ENCODE measurements at regions not wholly inside any gene's neighbourhood (a gene's known extent, or its start where the extent isn't known, plus 50 kb on each side); places are given as distances from the start of the nearest gene placed in this dataset.

DNA sequence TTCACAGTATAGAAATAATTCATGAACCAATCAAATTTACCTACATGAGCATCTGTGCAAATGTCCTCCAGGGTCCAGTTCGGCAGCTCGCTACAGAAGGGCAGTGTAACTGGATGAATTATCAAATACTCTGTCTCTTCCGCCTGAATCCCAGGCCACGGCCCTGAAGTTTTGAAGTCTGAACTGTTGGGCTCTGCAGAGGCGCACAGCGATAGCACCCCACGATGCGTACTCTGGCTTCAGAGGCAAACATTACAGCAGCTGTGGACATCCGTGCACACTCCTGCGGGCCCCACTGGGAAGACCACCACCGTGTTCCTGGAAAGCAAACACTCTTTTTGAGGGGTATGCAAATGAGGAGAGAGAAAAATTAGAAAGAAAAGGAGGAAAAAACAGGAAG lies 259.8 kb upstream of the TCERG1L start:
- TF ChIP-seq, protein P1, sequence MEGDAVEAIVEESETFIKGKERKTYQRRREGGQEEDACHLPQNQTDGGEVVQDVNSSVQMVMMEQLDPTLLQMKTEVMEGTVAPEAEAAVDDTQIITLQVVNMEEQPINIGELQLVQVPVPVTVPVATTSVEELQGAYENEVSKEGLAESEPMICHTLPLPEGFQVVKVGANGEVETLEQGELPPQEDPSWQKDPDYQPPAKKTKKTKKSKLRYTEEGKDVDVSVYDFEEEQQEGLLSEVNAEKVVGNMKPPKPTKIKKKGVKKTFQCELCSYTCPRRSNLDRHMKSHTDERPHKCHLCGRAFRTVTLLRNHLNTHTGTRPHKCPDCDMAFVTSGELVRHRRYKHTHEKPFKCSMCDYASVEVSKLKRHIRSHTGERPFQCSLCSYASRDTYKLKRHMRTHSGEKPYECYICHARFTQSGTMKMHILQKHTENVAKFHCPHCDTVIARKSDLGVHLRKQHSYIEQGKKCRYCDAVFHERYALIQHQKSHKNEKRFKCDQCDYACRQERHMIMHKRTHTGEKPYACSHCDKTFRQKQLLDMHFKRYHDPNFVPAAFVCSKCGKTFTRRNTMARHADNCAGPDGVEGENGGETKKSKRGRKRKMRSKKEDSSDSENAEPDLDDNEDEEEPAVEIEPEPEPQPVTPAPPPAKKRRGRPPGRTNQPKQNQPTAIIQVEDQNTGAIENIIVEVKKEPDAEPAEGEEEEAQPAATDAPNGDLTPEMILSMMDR (IDR thresholded peaks at IDR 0.05), result no peak

DNA sequence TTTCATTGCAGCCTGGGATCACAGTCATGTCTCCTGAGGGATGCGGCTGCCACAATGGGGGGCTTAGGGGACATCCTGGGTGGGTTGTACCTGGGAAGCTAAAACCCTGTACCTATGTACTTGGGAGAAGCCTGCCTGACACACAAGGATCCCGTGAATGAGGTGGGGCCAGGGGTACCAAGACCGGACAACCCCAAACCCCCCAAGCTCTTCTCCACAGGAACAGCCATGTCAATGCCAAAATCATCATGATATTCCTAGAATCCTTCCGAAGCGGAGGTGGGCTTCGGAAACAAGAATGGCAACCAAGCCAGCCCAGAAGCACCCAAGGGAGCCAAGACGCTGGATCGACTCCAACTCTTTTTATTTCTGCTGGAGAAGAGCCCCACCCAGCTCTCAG lies 260.3 kb upstream of the TCERG1L start:
- TF ChIP-seq, protein P1 (IDR thresholded peaks at IDR 0.05), result no peak

DNA sequence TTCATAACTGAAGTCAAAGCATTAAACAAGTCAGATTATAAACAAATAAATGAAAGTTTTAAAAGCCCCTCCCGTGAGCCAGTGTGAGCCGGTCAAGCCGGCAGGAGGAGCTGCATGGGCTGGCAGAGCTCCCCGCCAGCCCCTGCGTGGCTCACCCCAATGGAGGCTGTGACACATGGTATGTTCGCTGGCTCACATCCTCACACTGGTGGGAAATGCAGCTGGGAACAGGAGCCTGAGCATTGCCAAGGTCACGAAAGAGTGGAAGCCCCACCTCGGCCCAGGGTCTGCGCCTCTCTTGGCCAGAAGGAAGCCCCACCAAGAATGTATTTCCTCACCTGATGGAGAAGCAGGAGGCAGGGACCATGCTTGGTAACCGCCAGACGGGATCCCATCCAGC lies 261.7 kb upstream of the TCERG1L start:
- TF ChIP-seq, protein P1 (IDR thresholded peaks at IDR 0.05), result no peak

DNA sequence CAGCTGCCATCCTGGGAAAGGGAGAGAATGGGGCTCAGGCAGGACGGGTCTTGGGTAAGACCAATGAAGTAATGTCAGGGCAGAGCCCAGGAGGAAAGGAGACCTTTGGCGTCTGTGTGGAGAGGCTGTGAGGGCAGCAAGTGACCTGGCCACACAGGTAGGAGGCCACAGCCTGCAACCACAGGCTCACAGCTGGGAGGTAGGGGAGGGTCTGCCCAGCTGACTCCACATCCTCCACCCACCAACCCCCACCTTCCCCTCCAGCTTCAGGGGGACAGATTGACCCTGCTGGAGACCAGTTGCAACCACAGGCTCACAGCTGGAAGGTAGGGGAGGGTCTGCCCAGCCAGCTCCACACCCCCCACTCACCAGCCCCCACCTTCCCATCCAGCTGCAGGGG lies 262.2 kb upstream of the TCERG1L start:
- TF ChIP-seq, protein P1 (IDR thresholded peaks at IDR 0.05), result no peak

DNA sequence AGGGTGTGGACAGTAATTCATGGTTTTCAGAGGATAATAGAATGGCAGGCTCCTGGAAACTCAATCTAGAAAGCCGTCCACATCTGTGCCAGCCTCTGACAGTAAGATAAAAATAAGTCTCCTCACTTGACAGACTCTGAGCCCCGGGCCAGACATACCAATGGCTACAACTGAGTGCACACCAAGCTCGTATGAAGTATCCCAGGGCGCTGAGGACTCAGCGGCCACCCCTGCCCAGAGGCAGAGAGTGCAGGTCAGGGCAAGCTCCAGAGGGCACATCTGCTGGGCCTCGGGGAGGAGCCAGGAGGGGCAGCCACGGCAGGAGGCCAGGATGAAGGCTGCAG lies 262.8 kb upstream of the TCERG1L start:
- TF ChIP-seq, protein P1 (IDR thresholded peaks at IDR 0.05), result no peak

DNA sequence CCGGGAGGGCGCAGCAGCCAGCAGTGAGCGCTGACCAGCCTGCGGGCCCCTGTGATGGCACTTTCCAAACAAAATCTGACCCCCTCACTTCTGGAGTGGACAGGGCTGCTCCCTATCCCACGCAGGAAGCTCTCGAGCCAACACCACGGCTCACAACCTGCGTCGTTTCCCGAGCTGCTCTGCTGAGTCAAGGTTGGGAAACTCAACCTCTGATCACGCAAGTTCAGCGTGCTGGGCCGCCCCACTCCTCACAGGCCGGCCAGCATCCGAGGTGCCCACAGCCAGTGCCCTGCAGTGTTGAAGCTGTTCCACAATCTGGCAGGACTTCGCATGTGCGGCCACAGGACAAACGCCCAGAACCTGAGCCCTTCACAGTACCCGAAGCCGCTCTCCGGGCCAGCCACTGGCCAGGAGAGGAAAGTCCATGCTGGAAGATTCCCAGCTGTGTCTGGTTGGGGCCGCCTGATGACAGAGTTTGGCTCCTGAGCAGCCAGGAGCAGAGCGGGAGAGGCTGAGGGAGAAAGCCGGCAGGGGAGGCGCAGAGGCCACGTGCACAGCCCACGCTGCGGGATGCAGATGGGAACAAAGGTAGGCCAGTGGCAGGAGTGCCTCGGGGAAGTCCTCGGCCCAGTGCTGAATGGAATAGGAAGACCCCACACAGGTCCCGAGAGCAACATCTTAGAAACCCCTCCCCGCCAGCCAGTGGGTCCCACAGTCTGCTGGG lies 263.3 kb upstream of the TCERG1L start:
- TF ChIP-seq, protein P1 (IDR thresholded peaks at IDR 0.05), result no peak

DNA sequence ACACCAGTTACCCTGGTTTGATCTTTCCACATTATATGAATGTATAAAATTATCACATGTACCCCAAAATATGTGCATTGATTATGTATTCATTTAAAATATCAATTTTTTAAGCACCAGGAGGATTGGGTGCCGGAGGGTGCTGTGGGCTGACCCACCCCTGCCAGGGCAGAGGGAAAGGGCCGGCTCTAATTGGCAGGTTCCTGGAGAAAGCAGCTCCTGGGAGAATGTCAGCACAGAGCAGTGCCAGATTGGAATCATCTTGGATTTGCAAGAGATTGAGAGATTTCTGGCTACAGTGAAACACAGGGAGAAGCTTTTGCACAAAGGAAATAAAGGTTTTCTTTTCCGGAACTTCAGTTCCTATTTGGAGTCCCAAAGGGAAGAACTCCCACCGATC lies 264.4 kb upstream of the TCERG1L start:
- TF ChIP-seq, protein P1 (IDR thresholded peaks at IDR 0.05), result no peak

Data from LNCAP (cell line).